HepG2 (cell line): ENCODE measurements at regions not wholly inside any gene's neighbourhood (a gene's known extent, or its start where the extent isn't known, plus 50 kb on each side); places are given as distances from the start of the nearest gene placed in this dataset.

Experiments used
- CTCF ChIP-seq: sonication (generic); formaldehyde crosslinking; IDR thresholded peaks from 2 replicates; pipeline ENCODE4 v1.5.0; 2020; ENCODE audit warnings: mild to moderate bottlenecking, missing genetic modification reagents, moderate library complexity
- DMTF1 ChIP-seq: sonication (generic); formaldehyde crosslinking; IDR thresholded peaks from 2 replicates; pipeline ENCODE4 v1.4.0; 2020; ENCODE audit warnings: mild to moderate bottlenecking, missing genetic modification reagents
- KDM3A ChIP-seq: IDR thresholded peaks from 2 replicates; pipeline ENCODE4 v1.6.1; 2018; ENCODE audit warnings: low read depth, missing compliant biosample characterization
- MIER2 ChIP-seq: IDR thresholded peaks from 2 replicates; pipeline ENCODE4 v1.6.1; 2016; ENCODE audit warnings: missing biosample characterization, missing genetic modification reagents

GRCh38 chr20:54710341-54710740 lies 234.9 kb downstream of the DOK5 start:
- TF ChIP-seq MIER2 (CRISPR knock-in tag): no peak
- no peak for TF ChIP-seq KDM3A (CRISPR knock-in tag)
- no peak for TF ChIP-seq DMTF1 (CRISPR knock-in tag)
- no peak for TF ChIP-seq CTCF (CRISPR knock-in tag)
